MM.1S (cell line): ENCODE measurements at regions not wholly inside any gene's neighbourhood (a gene's known extent, or its start where the extent isn't known, plus 50 kb on each side); places are given as distances from the start of the nearest gene placed in this dataset.

ENCODE experiments used
- EZH2 ChIP-seq: fragments of 300-600 bp; sonication (generic); optimal IDR thresholded peaks from 2 replicates; pipeline ENCODE3; 2017; ENCODE audit warnings: low read depth, mild to moderate bottlenecking, antibody characterized with exemption, low read length, mixed read lengths
- EZH2phosphoT487 ChIP-seq: fragments of 300-600 bp; sonication (generic); IDR thresholded peaks from 2 replicates; pipeline ENCODE4 v1.6.1; 2018; ENCODE audit warnings: antibody characterized with exemption, low read length
- TF ChIP-seq, protein P1 (sequence below): fragments of 300-600 bp; sonication (generic); IDR thresholded peaks from 2 replicates; pipeline ENCODE4 v1.5.1; 2016; ENCODE audit warnings: antibody characterized with exemption, low read length, mixed read lengths

DNA sequence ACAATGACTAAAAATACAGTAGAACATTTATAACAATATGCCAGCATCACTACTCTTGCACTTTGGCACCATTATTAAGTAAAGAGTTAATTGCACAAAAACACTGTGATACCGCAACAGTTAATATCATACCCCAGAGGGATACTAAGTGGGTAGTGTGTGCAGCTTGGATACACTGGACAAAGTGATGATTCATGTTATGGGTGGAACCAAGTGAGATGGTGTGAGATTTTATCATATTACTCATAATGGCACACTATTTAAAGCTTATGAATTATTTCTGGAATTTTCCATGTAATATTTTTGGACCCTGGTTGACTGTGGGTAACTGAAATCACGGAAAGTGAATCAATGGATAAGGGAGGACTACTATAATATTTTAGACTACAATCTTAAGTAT lies 265.3 kb downstream of the PCDH18 start:
- no peak for TF ChIP-seq EZH2
- TF ChIP-seq, protein P1, sequence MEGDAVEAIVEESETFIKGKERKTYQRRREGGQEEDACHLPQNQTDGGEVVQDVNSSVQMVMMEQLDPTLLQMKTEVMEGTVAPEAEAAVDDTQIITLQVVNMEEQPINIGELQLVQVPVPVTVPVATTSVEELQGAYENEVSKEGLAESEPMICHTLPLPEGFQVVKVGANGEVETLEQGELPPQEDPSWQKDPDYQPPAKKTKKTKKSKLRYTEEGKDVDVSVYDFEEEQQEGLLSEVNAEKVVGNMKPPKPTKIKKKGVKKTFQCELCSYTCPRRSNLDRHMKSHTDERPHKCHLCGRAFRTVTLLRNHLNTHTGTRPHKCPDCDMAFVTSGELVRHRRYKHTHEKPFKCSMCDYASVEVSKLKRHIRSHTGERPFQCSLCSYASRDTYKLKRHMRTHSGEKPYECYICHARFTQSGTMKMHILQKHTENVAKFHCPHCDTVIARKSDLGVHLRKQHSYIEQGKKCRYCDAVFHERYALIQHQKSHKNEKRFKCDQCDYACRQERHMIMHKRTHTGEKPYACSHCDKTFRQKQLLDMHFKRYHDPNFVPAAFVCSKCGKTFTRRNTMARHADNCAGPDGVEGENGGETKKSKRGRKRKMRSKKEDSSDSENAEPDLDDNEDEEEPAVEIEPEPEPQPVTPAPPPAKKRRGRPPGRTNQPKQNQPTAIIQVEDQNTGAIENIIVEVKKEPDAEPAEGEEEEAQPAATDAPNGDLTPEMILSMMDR: no peak
- TF ChIP-seq EZH2phosphoT487: no peak
